Stomach (tissue), 4 donors: ENCODE measurements at regions not wholly inside any gene's neighbourhood (a gene's known extent, or its start where the extent isn't known, plus 50 kb on each side); places are given as distances from the start of the nearest gene placed in this dataset.

Source experiments
- CTCF ChIP-seq, 7 experiments: fragments of 450-650 bp in 4 of 7; fragments of 200-600 bp in 3 of 7; sonication (generic) in 3 of 7; IDR thresholded peaks; one replicate each; pipeline ENCODE4 v1.5.1; 2016 to 2019; ENCODE audit warnings: antibody characterized with exemption in 7 of 7, control low read depth in 2 of 7, mild to moderate bottlenecking in 1 of 7
- EP300 ChIP-seq: sonication (generic); formaldehyde crosslinking; IDR thresholded peaks from one replicate; pipeline ENCODE4 v1.6.1; 2017; ENCODE audit warnings: antibody characterized with exemption
- POLR2A ChIP-seq, 4 donors: fragments of 450-650 bp; IDR thresholded peaks; one replicate each; pipeline ENCODE4 v1.6.1; 2016; ENCODE audit warnings: antibody characterized with exemption in 4 of 4, control low read depth in 2 of 4, mild to moderate bottlenecking in 1 of 4, moderate library complexity in 1 of 4
- POLR2AphosphoS5 ChIP-seq, 3 donors: sonication (generic); formaldehyde crosslinking; IDR thresholded peaks; one replicate each; pipeline ENCODE4 v1.6.1; 2016; ENCODE audit warnings: antibody characterized with exemption in 3 of 3

DNA sequence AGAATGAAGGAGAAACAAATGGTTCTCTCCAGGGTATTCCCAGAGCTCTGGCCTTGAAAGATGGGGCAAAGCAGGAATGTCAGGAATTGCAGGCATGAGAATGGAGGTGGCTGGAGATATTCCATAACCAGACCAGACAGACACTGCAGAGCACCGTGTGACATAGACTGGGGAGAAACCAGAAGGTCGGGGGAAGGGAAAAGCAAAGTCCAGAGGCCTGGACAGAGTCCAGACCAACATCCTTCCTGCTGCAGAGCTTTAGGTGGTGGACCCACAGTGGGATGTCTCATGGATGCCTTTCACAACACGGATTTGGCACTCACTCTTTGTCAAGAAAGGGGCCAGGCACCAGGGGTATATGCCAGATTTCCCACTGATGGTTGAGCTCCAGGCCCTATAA, 177.2 kb upstream of the INHBA start:
- TF ChIP-seq CTCF (IDR thresholded peaks at IDR 0.05) (no peak), EP300 (no peak), POLR2A (IDR thresholded peaks at IDR 0.05) (no peak), POLR2AphosphoS5 (IDR thresholded peaks at IDR 0.05) (no peak)
